K562 (cell line): ENCODE measurements at regions not wholly inside any gene's neighbourhood (a gene's known extent, or its start where the extent isn't known, plus 50 kb on each side); places are given as distances from the start of the nearest gene placed in this dataset.

ENCODE experiments used
- ATAC-seq: fragments of 200-7000 bp; cut with Tn5 transposase; 3 replicates; pipeline ENCODE4 v1.9.1; 2020; ENCODE audit warnings: moderate library complexity
- BruUV-seq: library from RNA; stranded (reverse); fragments of 400-500 nt; replicated peaks from 2 replicates; lab custom pipeline; 2021; lab: Mats Ljungman, UMichigan
- CTCF ChIA-PET: fragments of 300-600 bp; formaldehyde crosslinking; extraction: SDS; loops from one replicate; lab custom pipeline; 2021; ENCODE audit warnings: low intra/inter-chr PET ratio; lab: Yijun Ruan, JAX
- POLR2A ChIA-PET: fragments of 300-600, 350-650 bp; sonication (Branson Sonifier 250); formaldehyde crosslinking; extraction: SDS; loops from one replicate; lab custom pipeline; 2021; ENCODE audit warnings: antibody characterized with exemption, inconsistent platforms; lab: Yijun Ruan, JAX
- DNase-seq, 4 experiments: peaks; one replicate each; pipeline versions ENCODE4 v3.0.0 to v3.0.0-alpha.2; 2011 to 2018; ENCODE audit warnings: low spot score in 3 of 4, mixed read lengths in 3 of 4; ENCODE audit errors: extremely low read depth in 1 of 4
- FAIRE-seq: peaks from 2 replicates; lab custom pipeline; 2011; peaks lifted over from hg19 to GRCh38; lab: Jason Lieb, UNC
- H2AFZ ChIP-seq: 2 replicates; pipeline ENCODE4 v1.6.0; 2011; ENCODE audit warnings: low read depth, low read length, control low read depth, inconsistent platforms
- H3K27ac ChIP-seq: fragments of 200-600 bp; 3 replicates; pipeline ENCODE4 v1.8.0; 2011; ENCODE audit warnings: low read depth, mild to moderate bottlenecking, control low read depth, inconsistent platforms, low read length, moderate library complexity, mixed read lengths; ENCODE audit errors: extremely low read depth
- H3K27me3 ChIP-seq, 2 experiments: fragments of 300-600 bp in 1 of 2; 2 replicates in 1 of 2; 3 replicates in 1 of 2; pipeline versions ENCODE4 v1.6.0 to v1.8.0; 2011; ENCODE audit warnings: inconsistent platforms in 2 of 2, low read length in 2 of 2, mild to moderate bottlenecking in 1 of 2, mixed read lengths in 1 of 2, moderate library complexity in 1 of 2; ENCODE audit not compliant: control insufficient read depth in 2 of 2, insufficient read depth in 2 of 2
- H3K36me3 ChIP-seq: fragments of 300-600 bp; 3 replicates; pipeline ENCODE4 v1.8.0; 2011; ENCODE audit warnings: mild to moderate bottlenecking, low read length, inconsistent platforms; ENCODE audit not compliant: control insufficient read depth, insufficient read depth
- H3K4me1 ChIP-seq, 2 experiments: fragments of 200-600 bp in 1 of 2; replicated peaks in 1 of 2; 2 replicates in 1 of 2; 3 replicates in 1 of 2; pipeline versions ENCODE4 v1.5.1 to v1.8.0; 2011; ENCODE audit warnings: inconsistent platforms in 2 of 2, low read length in 2 of 2, mild to moderate bottlenecking in 1 of 2, mixed read lengths in 1 of 2, moderate library complexity in 1 of 2; ENCODE audit not compliant: control insufficient read depth in 2 of 2, insufficient read depth in 2 of 2
- H3K4me2 ChIP-seq: 2 replicates; pipeline ENCODE4 v1.6.1; 2011; ENCODE audit warnings: low read length, control low read depth, inconsistent platforms, mixed read lengths; ENCODE audit not compliant: insufficient read depth
- H3K4me3 ChIP-seq: fragments of 200-600 bp; sonication (generic), shearing (Covaris generic); 2 replicates; pipeline ENCODE4 v1.5.1; 2016; ENCODE audit warnings: control low read depth, inconsistent platforms
- H3K79me2 ChIP-seq: fragments of 200-600 bp; 3 replicates; pipeline ENCODE4 v1.8.0; 2011; ENCODE audit warnings: low read length, inconsistent platforms; ENCODE audit not compliant: control insufficient read depth, insufficient read depth
- H3K9ac ChIP-seq, 2 experiments: 2 replicates each; pipeline versions ENCODE4 v1.6.0 to v1.6.1; 2011; ENCODE audit warnings: low read depth in 2 of 2, low read length in 2 of 2, control low read depth in 1 of 2, inconsistent platforms in 1 of 2, mild to moderate bottlenecking in 1 of 2, mixed read lengths in 1 of 2; ENCODE audit not compliant: insufficient read depth in 1 of 2
- H3K9me1 ChIP-seq: one replicate; pipeline ENCODE4 v1.6.0; 2011; ENCODE audit warnings: inconsistent platforms, mild to moderate bottlenecking, low read length, moderate library complexity; ENCODE audit not compliant: control insufficient read depth, insufficient read depth
- H3K9me3 ChIP-seq: replicated peaks from 2 replicates; pipeline ENCODE4 v1.5.1; 2011; ENCODE audit warnings: low read depth, low read length, inconsistent platforms; ENCODE audit not compliant: control insufficient read depth, insufficient read depth
- H4K20me1 ChIP-seq: replicated peaks from 2 replicates; pipeline ENCODE4 v1.6.1; 2011; ENCODE audit warnings: low read length, inconsistent platforms, mixed read lengths; ENCODE audit not compliant: control insufficient read depth, insufficient read depth
- BRD9 ChIP-seq: fragments of 450-650 bp; IDR thresholded peaks from 2 replicates; pipeline ENCODE4 v1.6.1; 2018; ENCODE audit warnings: low read depth; ENCODE audit not compliant: partially characterized antibody
- GTF2F1 ChIP-seq: IDR thresholded peaks from 2 replicates; pipeline ENCODE4 v1.6.1; 2011; ENCODE audit warnings: low read depth, low read length, improper control_type of control experiment
- HDAC3 ChIP-seq: fragments of 450-650 bp; IDR thresholded peaks from 2 replicates; pipeline ENCODE4 v1.6.1; 2018; ENCODE audit warnings: borderline replicate concordance, mild to moderate bottlenecking, moderate library complexity; ENCODE audit not compliant: partially characterized antibody
- KDM2B ChIP-seq: fragments of 250-450 bp; sonication (Bioruptor Pico); IDR thresholded peaks from 2 replicates; pipeline ENCODE4 v1.8.0; 2021; ENCODE audit warnings: mild to moderate bottlenecking, moderate library complexity
- MYBL2 ChIP-seq, 2 experiments: fragments of 450-650 bp in 1 of 2; sonication (generic) in 1 of 2; formaldehyde crosslinking in 1 of 2; IDR thresholded peaks; 2 replicates each; pipeline versions ENCODE4 v1.6.1 to v1.8.1; 2017 to 2022; ENCODE audit warnings: borderline replicate concordance in 1 of 2, inconsistent platforms in 1 of 2, low read depth in 1 of 2, mild to moderate bottlenecking in 1 of 2, missing genetic modification reagents in 1 of 2, moderate library complexity in 1 of 2
- NCOA4 ChIP-seq: fragments of 450-650 bp; IDR thresholded peaks from 2 replicates; pipeline ENCODE4 v1.6.1; 2018; ENCODE audit warnings: mild to moderate bottlenecking; ENCODE audit not compliant: partially characterized antibody
- NELFE ChIP-seq: IDR thresholded peaks from 2 replicates; pipeline ENCODE4 v1.6.1; 2011; ENCODE audit warnings: mild to moderate bottlenecking; ENCODE audit not compliant: insufficient read depth, insufficient read length
- NFIX ChIP-seq: fragments of 250-450 bp; sonication (Bioruptor Pico); IDR thresholded peaks from 2 replicates; pipeline ENCODE4 v1.4.0; 2020; ENCODE audit warnings: low read depth, mild to moderate bottlenecking, moderate library complexity
- TAF15 ChIP-seq: fragments of 200-400 bp; formaldehyde crosslinking; IDR thresholded peaks from 2 replicates; pipeline ENCODE4 v1.6.1; 2017; ENCODE audit warnings: mild to moderate bottlenecking, low read depth, low read length, moderate library complexity
- ZNF3 ChIP-seq: fragments of 250-450 bp; sonication (Bioruptor Pico); IDR thresholded peaks from 2 replicates; pipeline ENCODE4 v1.5.0; 2021; ENCODE audit warnings: mild to moderate bottlenecking, moderate library complexity
- WGBS: fragments of 100-300 bp; shearing (Covaris generic); methylation state at CpG from one replicate; pipeline ENCODE4 v1.1.6; 2016; ENCODE audit warnings: low coverage, mixed read lengths; ENCODE audit not compliant: insufficient coverage; ENCODE audit errors: missing lambda C conversion rate; 5-methylcytosine and 5-hydroxymethylcytosine counted together
- in situ Hi-C: fragments of 300-500 bp; cut with MboI; formaldehyde crosslinking; loops from 4 replicates; pipeline ENCODE4 v1.15.0; 2018; ENCODE audit warnings: inconsistent platforms, mixed read lengths
- intact Hi-C: fragments of 100-400 bp; cut with micrococcal nuclease; formaldehyde crosslinking; loops from 2 replicates; pipeline ENCODE4 v1.14.2; 2022
- TF ChIP-seq, protein P1 (sequence below): fragments of 450-650 bp; formaldehyde crosslinking; IDR thresholded peaks from 2 replicates; pipeline ENCODE4 v1.4.0; 2022; ENCODE audit warnings: mild to moderate bottlenecking, moderate library complexity
- TF ChIP-seq, protein P2 (sequence below): sonication (generic); formaldehyde crosslinking; IDR thresholded peaks from 2 replicates; pipeline ENCODE4 v1.5.0; 2020; ENCODE audit warnings: missing genetic modification reagents

DNA sequence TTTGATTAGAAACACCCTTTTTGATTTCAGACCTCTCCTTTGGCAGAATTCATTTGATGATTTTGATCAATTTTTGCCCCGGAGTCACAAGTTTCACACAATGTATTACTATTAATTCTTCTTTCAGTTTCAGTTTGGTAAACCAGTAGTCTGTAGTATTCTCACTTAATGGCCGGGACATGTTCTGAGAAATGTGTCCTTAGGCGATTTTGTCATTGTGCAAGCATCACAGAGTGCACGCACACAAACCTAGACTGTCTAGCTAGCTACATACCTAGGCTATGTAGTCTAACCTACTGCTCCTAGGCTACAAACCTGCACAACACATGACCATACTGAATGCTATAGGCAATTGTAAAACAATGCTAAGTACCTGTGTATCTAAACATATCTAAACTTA is 662.5 kb downstream of the IRX1 start:
- Histone ChIP-seq H3K79me2 (no peaks in the 10 kb centered on the region), H4K20me1 (no peaks in the 10 kb centered on the region), H3K27me3 (no peaks in the 10 kb centered on the region), H3K4me2 (no peak overlapping the region), H3K9me1 (no peaks in the 10 kb centered on the region), H3K4me3 (no peak overlapping the region), H3K9ac (no peak overlapping the region), H2AFZ (no peak overlapping the region), H3K9me3 (no peaks in the 10 kb centered on the region), H3K27ac (no peak overlapping the region), H3K36me3 (no peaks in the 10 kb centered on the region), H3K4me1 (no peaks in the 10 kb centered on the region)
- CTCF ChIA-PET: no interaction called here
- in situ Hi-C loops (no loop called here), intact Hi-C loops (no loop called here)
- no TSS peak for BruUV-seq
- ATAC-seq: no peak
- POLR2A ChIA-PET: no interaction called here
- WGBS: 2% methylated on average over 4 of the region's 4 CpGs
- FAIRE-seq: no peak
- TF ChIP-seq ZNF3 (CRISPR knock-in tag) (no peak), NELFE (no peak), BRD9 (no peak), KDM2B (CRISPR knock-in tag) (no peak), MYBL2 (IDR thresholded peaks at IDR 0.05; ENCODE audit: low read depth) (no peak), MYBL2 (CRISPR knock-in tag; IDR thresholded peaks at IDR 0.05; ENCODE audit: borderline replicate concordance) (no peak), TAF15 (no peak), NCOA4 (no peak), GTF2F1 (no peak), HDAC3 (no peak), NFIX (CRISPR knock-in tag) (no peak)
- TF ChIP-seq, protein P1, sequence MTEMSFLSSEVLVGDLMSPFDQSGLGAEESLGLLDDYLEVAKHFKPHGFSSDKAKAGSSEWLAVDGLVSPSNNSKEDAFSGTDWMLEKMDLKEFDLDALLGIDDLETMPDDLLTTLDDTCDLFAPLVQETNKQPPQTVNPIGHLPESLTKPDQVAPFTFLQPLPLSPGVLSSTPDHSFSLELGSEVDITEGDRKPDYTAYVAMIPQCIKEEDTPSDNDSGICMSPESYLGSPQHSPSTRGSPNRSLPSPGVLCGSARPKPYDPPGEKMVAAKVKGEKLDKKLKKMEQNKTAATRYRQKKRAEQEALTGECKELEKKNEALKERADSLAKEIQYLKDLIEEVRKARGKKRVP (CRISPR knock-in tag): no peak
- TF ChIP-seq, protein P2, sequence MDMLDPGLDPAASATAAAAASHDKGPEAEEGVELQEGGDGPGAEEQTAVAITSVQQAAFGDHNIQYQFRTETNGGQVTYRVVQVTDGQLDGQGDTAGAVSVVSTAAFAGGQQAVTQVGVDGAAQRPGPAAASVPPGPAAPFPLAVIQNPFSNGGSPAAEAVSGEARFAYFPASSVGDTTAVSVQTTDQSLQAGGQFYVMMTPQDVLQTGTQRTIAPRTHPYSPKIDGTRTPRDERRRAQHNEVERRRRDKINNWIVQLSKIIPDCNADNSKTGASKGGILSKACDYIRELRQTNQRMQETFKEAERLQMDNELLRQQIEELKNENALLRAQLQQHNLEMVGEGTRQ (CRISPR knock-in tag): no peak
- DNase-seq: no peak
